RWPE2 (cell line): ENCODE measurements at regions not wholly inside any gene's neighbourhood (a gene's known extent, or its start where the extent isn't known, plus 50 kb on each side); places are given as distances from the start of the nearest gene placed in this dataset.

ENCODE experiments used
- ATAC-seq: fragments of 200-7000 bp; cut with Tn5 transposase; 3 replicates; pipeline ENCODE4 v1.9.1; 2021; ENCODE audit warnings: low read depth
- DNase-seq: peaks from one replicate; pipeline ENCODE4 v3.0.0-alpha.2; 2020; ENCODE audit warnings: low spot score
- H3K27ac ChIP-seq: fragments of 450-650 bp; 2 replicates; pipeline ENCODE4 v1.5.1; 2017; ENCODE audit warnings: mild to moderate bottlenecking; ENCODE audit not compliant: poor library complexity, severe bottlenecking
- H3K27me3 ChIP-seq: fragments of 250-450 bp; sonication (Bioruptor Pico); 2 replicates; pipeline ENCODE4 v1.5.1; 2021; ENCODE audit warnings: mild to moderate bottlenecking, moderate library complexity; ENCODE audit not compliant: insufficient read depth, poor library complexity, severe bottlenecking
- H3K36me3 ChIP-seq: fragments of 250-450 bp; sonication (Bioruptor Pico); 2 replicates; pipeline ENCODE4 v1.5.1; 2020; ENCODE audit warnings: low read depth, mild to moderate bottlenecking, moderate library complexity
- H3K4me1 ChIP-seq: fragments of 250-450 bp; sonication (Bioruptor Pico); 2 replicates; pipeline ENCODE4 v1.5.1; 2021; ENCODE audit warnings: mild to moderate bottlenecking, moderate library complexity; ENCODE audit not compliant: insufficient read depth, poor library complexity, severe bottlenecking
- H3K4me3 ChIP-seq: fragments of 250-450 bp; sonication (Bioruptor Pico); 2 replicates; pipeline ENCODE4 v1.5.1; 2021; ENCODE audit warnings: mild to moderate bottlenecking, moderate library complexity; ENCODE audit not compliant: severe bottlenecking
- H3K9me3 ChIP-seq: fragments of 250-450 bp; sonication (Bioruptor Pico); 2 replicates; pipeline ENCODE4 v1.5.1; 2021; ENCODE audit warnings: mild to moderate bottlenecking, moderate library complexity; ENCODE audit not compliant: severe bottlenecking
- TF ChIP-seq, protein P1 (sequence below): fragments of 450-650 bp; IDR thresholded peaks from one replicate; pipeline ENCODE4 v1.5.1; 2017; ENCODE audit warnings: mild to moderate bottlenecking, moderate library complexity; ENCODE audit not compliant: poor library complexity, severe bottlenecking

GRCh38 chr17:36742267-36743000 lies 141.1 kb downstream of the MRM1 start:
- Histone ChIP-seq H3K27ac (no peak overlapping the region), H3K4me1 (no peaks in the 10 kb centered on the region), H3K36me3 (no peaks in the 10 kb centered on the region), H3K4me3 (no peak overlapping the region), H3K9me3 (no peaks in the 10 kb centered on the region), H3K27me3 (peaks cover 23% of the 10 kb centered on the region)
- no peak for DNase-seq
- no peak for ATAC-seq
- TF ChIP-seq, protein P1, sequence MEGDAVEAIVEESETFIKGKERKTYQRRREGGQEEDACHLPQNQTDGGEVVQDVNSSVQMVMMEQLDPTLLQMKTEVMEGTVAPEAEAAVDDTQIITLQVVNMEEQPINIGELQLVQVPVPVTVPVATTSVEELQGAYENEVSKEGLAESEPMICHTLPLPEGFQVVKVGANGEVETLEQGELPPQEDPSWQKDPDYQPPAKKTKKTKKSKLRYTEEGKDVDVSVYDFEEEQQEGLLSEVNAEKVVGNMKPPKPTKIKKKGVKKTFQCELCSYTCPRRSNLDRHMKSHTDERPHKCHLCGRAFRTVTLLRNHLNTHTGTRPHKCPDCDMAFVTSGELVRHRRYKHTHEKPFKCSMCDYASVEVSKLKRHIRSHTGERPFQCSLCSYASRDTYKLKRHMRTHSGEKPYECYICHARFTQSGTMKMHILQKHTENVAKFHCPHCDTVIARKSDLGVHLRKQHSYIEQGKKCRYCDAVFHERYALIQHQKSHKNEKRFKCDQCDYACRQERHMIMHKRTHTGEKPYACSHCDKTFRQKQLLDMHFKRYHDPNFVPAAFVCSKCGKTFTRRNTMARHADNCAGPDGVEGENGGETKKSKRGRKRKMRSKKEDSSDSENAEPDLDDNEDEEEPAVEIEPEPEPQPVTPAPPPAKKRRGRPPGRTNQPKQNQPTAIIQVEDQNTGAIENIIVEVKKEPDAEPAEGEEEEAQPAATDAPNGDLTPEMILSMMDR: no peak

DNA sequence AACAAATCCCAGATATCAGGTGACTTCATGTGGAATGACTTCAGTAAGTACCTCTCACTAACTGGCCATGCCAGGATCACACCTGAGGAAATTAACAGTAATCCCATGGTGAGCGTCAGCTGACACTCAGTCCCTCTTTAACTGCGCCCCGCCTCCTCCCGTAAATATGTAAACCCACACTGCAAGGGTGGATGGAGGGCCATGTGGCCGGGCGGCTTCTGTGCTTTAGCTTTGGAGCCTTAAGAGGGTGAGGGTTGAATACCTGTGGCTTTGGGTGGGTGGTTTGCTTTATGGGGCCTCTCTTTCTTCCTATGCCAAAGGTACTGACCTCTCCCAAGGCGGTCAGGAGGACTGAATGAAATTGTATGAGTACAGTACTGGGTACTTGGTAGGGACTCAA lies 141.7 kb downstream of the MRM1 start:
- no peak overlapping the region for H3K4me3 ChIP-seq
- DNase-seq: no peak
- TF ChIP-seq, protein P1: no peak
- no peaks in the 10 kb centered on the region for H3K9me3 ChIP-seq
- peaks cover 21% of the 10 kb centered on the region for H3K27me3 ChIP-seq
- H3K27ac ChIP-seq: no peak overlapping the region
- no peaks in the 10 kb centered on the region for H3K4me1 ChIP-seq
- H3K36me3 ChIP-seq: no peaks in the 10 kb centered on the region
- ATAC-seq: no peak

GRCh38 chr17:36746381-36747053 lies 145.1 kb downstream of the MRM1 start:
- no peak for DNase-seq
- peaks cover 41% of the 10 kb centered on the region for H3K27me3 ChIP-seq
- no peak overlapping the region for H3K4me3 ChIP-seq
- TF ChIP-seq, protein P1: no peak
- no peaks in the 10 kb centered on the region for H3K4me1 ChIP-seq
- no peaks in the 10 kb centered on the region for H3K36me3 ChIP-seq
- H3K27ac ChIP-seq: no peak overlapping the region
- no peak for ATAC-seq
- no peaks in the 10 kb centered on the region for H3K9me3 ChIP-seq

GRCh38 chr17:36747861-36748260 lies 146.5 kb downstream of the MRM1 start:
- Histone ChIP-seq H3K36me3 (no peaks in the 10 kb centered on the region), H3K27ac (no peak overlapping the region), H3K9me3 (no peaks in the 10 kb centered on the region), H3K27me3 (peaks cover 41% of the 10 kb centered on the region), H3K4me1 (no peaks in the 10 kb centered on the region), H3K4me3 (no peak overlapping the region)
- DNase-seq (no peak), ATAC-seq (no peak)
- TF ChIP-seq, protein P1: no peak

- Histone ChIP-seq H3K4me3 (no peak overlapping the region), H3K27ac (no peak overlapping the region), H3K4me1 (no peaks in the 10 kb centered on the region), H3K36me3 (no peaks in the 10 kb centered on the region), H3K27me3 (peaks cover 40% of the 10 kb centered on the region), H3K9me3 (no peaks in the 10 kb centered on the region)
- TF ChIP-seq, protein P1: no peak
- no peak for ATAC-seq
- no peak for DNase-seq
Observed at GRCh38 chr17:36748272-36748671, 146.9 kb downstream of the MRM1 start.
